ENCODE measurements at regions not wholly inside any gene's neighbourhood (a gene's known extent, or its start where the extent isn't known, plus 50 kb on each side); places are given as distances from the start of the nearest gene placed in this dataset.
"Not testable (repeated sequence)": the region's sequence is repeated elsewhere in the genome, so short reads cannot be mapped to it uniquely, and the experiment has no call there.

DNA sequence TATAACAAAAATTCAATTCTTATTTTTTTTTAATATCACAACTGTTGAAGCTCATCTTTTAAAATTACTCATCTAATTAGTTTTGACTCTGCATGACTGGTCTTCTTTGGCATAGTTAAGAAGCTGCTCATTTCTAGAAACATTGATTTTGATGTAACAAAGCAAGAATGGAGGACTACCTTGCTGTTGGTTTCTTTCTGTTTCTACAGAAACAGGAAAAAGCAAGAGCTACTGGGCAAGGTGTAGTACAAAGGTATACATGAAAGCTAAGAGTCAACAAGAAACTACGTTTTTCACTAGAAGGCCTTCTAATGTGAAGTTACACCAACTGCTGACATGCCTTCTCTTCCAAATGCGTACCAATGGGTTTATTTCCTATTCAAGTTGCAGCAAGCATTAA, 90.6 kb upstream of the SYT4 start:
- H3K27ac ChIP-seq (ENCODE audit: insufficient read depth, low read length), result no peak overlapping the region
- no peak for TF ChIP-seq EZH2 (IDR thresholded peaks at IDR 0.05; ENCODE audit: low read length, missing control alignments)
- TF ChIP-seq, protein P1, sequence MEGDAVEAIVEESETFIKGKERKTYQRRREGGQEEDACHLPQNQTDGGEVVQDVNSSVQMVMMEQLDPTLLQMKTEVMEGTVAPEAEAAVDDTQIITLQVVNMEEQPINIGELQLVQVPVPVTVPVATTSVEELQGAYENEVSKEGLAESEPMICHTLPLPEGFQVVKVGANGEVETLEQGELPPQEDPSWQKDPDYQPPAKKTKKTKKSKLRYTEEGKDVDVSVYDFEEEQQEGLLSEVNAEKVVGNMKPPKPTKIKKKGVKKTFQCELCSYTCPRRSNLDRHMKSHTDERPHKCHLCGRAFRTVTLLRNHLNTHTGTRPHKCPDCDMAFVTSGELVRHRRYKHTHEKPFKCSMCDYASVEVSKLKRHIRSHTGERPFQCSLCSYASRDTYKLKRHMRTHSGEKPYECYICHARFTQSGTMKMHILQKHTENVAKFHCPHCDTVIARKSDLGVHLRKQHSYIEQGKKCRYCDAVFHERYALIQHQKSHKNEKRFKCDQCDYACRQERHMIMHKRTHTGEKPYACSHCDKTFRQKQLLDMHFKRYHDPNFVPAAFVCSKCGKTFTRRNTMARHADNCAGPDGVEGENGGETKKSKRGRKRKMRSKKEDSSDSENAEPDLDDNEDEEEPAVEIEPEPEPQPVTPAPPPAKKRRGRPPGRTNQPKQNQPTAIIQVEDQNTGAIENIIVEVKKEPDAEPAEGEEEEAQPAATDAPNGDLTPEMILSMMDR (conservative IDR thresholded peaks at IDR 0.05 in 1 of 2, IDR thresholded peaks at IDR 0.05 in 1 of 2; ENCODE audit: low read depth in 1 of 2, low read length in 2 of 2), result no peak
- no peak overlapping the region for H3K4me3 ChIP-seq (replicated peaks in 1 of 4; ENCODE audit: control extremely low read depth in 1 of 4, insufficient read depth in 1 of 4, low read depth in 3 of 4, low read length in 4 of 4)
- no peak for DNase-seq (ENCODE audit: low read depth in 2 of 2)
- H2AFZ ChIP-seq (ENCODE audit: low read length), result no peak overlapping the region
- H3K27me3 ChIP-seq (ENCODE audit: control insufficient read depth, insufficient read depth, low read length), result no peaks in the 10 kb centered on the region
- H3K9me3 ChIP-seq (ENCODE audit: control insufficient read depth, insufficient read depth, low read depth, low read length), result no peaks in the 10 kb centered on the region
- no peak overlapping the region for H3K4me2 ChIP-seq (ENCODE audit: extremely low read depth, insufficient read depth, low read length)
- H4K20me1 ChIP-seq (ENCODE audit: control insufficient read depth, extremely low read depth, insufficient read depth, low read length), result no peaks in the 10 kb centered on the region
- H3K79me2 ChIP-seq (ENCODE audit: control insufficient read depth, insufficient read depth, low read length), result no peaks in the 10 kb centered on the region
- no peaks in the 10 kb centered on the region for H3K4me1 ChIP-seq (ENCODE audit: control insufficient read depth, extremely low read depth, insufficient read depth, low read length)
- no peak overlapping the region for H3K9ac ChIP-seq (ENCODE audit: insufficient read depth, low read length)
- H3K36me3 ChIP-seq (ENCODE audit: control insufficient read depth, insufficient read depth, low read length), result no peaks in the 10 kb centered on the region

DNA sequence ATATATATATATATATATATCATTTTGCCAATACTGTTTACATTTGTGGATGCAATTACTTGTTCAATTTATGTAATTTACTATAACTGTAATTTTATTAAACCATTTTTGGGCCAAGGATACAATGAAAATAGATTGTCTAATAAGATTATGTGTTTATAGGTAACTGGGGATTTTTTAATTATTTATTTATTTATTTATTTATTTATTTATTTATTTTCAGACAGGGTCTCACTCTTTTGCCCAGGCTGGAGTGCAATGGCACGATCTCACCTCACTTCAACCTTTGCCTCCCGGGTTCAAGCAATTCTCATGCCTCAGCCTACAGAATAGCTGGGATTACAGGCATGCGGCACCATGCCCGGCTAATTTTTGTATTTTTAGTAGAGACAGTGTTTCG, 92.0 kb upstream of the SYT4 start:
- not testable (repeated sequence) for H3K79me2 ChIP-seq (ENCODE audit: control insufficient read depth, insufficient read depth, low read length); DNase-seq (ENCODE audit: low read depth in 2 of 2); H4K20me1 ChIP-seq (ENCODE audit: control insufficient read depth, extremely low read depth, insufficient read depth, low read length); H2AFZ ChIP-seq (ENCODE audit: low read length); H3K4me2 ChIP-seq (ENCODE audit: extremely low read depth, insufficient read depth, low read length); H3K9ac ChIP-seq (ENCODE audit: insufficient read depth, low read length); H3K36me3 ChIP-seq (ENCODE audit: control insufficient read depth, insufficient read depth, low read length); H3K9me3 ChIP-seq (ENCODE audit: control insufficient read depth, insufficient read depth, low read depth, low read length); H3K4me3 ChIP-seq (replicated peaks in 1 of 4; ENCODE audit: control extremely low read depth in 1 of 4, insufficient read depth in 1 of 4, low read depth in 3 of 4, low read length in 4 of 4); H3K27ac ChIP-seq (ENCODE audit: insufficient read depth, low read length); H3K4me1 ChIP-seq (ENCODE audit: control insufficient read depth, extremely low read depth, insufficient read depth, low read length); H3K27me3 ChIP-seq (ENCODE audit: control insufficient read depth, insufficient read depth, low read length)

DNA sequence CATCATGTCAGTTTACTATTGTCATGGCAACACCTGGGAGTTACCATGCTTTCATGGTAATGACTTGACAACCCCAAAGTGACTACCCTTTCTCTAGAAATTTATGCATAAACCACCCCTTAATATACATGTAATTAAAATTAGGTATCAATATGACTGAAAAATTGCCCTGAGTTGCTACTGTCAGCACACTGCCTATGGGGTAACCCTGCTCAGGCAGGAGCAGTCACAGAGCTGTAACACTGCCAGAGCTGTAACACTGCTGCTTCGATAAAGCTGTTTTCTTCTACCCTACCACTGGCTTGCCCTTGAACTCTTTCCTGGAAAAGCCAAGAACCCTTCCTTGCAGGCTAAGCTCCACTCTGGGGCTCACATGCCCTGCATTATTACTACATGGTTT, 95.5 kb upstream of the SYT4 start:
- Histone ChIP-seq H3K4me3 (replicated peaks in 1 of 4; ENCODE audit: control extremely low read depth in 1 of 4, insufficient read depth in 1 of 4, low read depth in 3 of 4, low read length in 4 of 4) (no peak overlapping the region), H3K27me3 (ENCODE audit: control insufficient read depth, insufficient read depth, low read length) (no peaks in the 10 kb centered on the region), H3K27ac (ENCODE audit: insufficient read depth, low read length) (no peak overlapping the region), H3K4me1 (ENCODE audit: control insufficient read depth, extremely low read depth, insufficient read depth, low read length) (no peaks in the 10 kb centered on the region), H3K9me3 (ENCODE audit: control insufficient read depth, insufficient read depth, low read depth, low read length) (no peaks in the 10 kb centered on the region), H3K79me2 (ENCODE audit: control insufficient read depth, insufficient read depth, low read length) (no peaks in the 10 kb centered on the region), H3K36me3 (ENCODE audit: control insufficient read depth, insufficient read depth, low read length) (no peaks in the 10 kb centered on the region), H2AFZ (ENCODE audit: low read length) (no peak overlapping the region), H3K4me2 (ENCODE audit: extremely low read depth, insufficient read depth, low read length) (no peak overlapping the region), H3K9ac (ENCODE audit: insufficient read depth, low read length) (no peak overlapping the region), H4K20me1 (ENCODE audit: control insufficient read depth, extremely low read depth, insufficient read depth, low read length) (no peaks in the 10 kb centered on the region)
- TF ChIP-seq EZH2 (IDR thresholded peaks at IDR 0.05; ENCODE audit: low read length, missing control alignments), result no peak
- TF ChIP-seq, protein P1 (conservative IDR thresholded peaks at IDR 0.05 in 1 of 2, IDR thresholded peaks at IDR 0.05 in 1 of 2; ENCODE audit: low read depth in 1 of 2, low read length in 2 of 2), result no peak
- no peak for DNase-seq (ENCODE audit: low read depth in 2 of 2)
